ENCODE measurements at regions not wholly inside any gene's neighbourhood (a gene's known extent, or its start where the extent isn't known, plus 50 kb on each side); places are given as distances from the start of the nearest gene placed in this dataset.
"Not testable (repeated sequence)": the region's sequence is repeated elsewhere in the genome, so short reads cannot be mapped to it uniquely, and the experiment has no call there.

DNA sequence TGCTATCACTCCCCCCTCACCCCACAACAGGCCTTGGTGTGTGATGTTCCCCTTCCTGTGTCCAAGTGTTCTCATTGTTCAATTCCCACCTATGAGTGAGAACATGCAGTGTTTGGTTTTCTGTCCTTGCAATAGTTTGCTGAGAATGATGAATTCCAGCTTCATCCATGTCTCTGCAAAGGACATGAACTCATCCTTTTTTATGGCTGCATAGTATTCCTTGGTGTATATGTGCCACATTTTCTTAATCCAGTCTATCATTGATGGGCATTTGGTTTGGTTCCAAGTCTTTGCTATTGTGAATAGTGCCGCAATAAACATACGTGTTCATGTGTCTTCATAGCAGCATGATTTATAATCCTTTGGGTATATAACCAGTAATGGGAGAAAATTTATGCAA, 106.0 kb upstream of the ESX1 start:
- TF ChIP-seq, protein P1, sequence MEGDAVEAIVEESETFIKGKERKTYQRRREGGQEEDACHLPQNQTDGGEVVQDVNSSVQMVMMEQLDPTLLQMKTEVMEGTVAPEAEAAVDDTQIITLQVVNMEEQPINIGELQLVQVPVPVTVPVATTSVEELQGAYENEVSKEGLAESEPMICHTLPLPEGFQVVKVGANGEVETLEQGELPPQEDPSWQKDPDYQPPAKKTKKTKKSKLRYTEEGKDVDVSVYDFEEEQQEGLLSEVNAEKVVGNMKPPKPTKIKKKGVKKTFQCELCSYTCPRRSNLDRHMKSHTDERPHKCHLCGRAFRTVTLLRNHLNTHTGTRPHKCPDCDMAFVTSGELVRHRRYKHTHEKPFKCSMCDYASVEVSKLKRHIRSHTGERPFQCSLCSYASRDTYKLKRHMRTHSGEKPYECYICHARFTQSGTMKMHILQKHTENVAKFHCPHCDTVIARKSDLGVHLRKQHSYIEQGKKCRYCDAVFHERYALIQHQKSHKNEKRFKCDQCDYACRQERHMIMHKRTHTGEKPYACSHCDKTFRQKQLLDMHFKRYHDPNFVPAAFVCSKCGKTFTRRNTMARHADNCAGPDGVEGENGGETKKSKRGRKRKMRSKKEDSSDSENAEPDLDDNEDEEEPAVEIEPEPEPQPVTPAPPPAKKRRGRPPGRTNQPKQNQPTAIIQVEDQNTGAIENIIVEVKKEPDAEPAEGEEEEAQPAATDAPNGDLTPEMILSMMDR (IDR thresholded peaks at IDR 0.05) = not testable (repeated sequence)
- TF ChIP-seq, protein P2, sequence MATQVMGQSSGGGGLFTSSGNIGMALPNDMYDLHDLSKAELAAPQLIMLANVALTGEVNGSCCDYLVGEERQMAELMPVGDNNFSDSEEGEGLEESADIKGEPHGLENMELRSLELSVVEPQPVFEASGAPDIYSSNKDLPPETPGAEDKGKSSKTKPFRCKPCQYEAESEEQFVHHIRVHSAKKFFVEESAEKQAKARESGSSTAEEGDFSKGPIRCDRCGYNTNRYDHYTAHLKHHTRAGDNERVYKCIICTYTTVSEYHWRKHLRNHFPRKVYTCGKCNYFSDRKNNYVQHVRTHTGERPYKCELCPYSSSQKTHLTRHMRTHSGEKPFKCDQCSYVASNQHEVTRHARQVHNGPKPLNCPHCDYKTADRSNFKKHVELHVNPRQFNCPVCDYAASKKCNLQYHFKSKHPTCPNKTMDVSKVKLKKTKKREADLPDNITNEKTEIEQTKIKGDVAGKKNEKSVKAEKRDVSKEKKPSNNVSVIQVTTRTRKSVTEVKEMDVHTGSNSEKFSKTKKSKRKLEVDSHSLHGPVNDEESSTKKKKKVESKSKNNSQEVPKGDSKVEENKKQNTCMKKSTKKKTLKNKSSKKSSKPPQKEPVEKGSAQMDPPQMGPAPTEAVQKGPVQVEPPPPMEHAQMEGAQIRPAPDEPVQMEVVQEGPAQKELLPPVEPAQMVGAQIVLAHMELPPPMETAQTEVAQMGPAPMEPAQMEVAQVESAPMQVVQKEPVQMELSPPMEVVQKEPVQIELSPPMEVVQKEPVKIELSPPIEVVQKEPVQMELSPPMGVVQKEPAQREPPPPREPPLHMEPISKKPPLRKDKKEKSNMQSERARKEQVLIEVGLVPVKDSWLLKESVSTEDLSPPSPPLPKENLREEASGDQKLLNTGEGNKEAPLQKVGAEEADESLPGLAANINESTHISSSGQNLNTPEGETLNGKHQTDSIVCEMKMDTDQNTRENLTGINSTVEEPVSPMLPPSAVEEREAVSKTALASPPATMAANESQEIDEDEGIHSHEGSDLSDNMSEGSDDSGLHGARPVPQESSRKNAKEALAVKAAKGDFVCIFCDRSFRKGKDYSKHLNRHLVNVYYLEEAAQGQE (IDR thresholded peaks at IDR 0.05; ENCODE audit: insufficient read depth in 1 of 2, low read depth in 2 of 2, low read length in 1 of 2) = not testable (repeated sequence)

Measured in Panc1 (cell line).